Upper lobe of right lung (tissue), 1 donor: ENCODE measurements at regions not wholly inside any gene's neighbourhood (a gene's known extent, or its start where the extent isn't known, plus 50 kb on each side); places are given as distances from the start of the nearest gene placed in this dataset.
"Not testable (repeated sequence)": the region's sequence is repeated elsewhere in the genome, so short reads cannot be mapped to it uniquely, and the experiment has no call there.

Experiments used
- ATAC-seq: fragments of 200-7000 bp; cut with Tn5 transposase; one replicate; pipeline ENCODE4 v1.9.1; 2020; ENCODE audit warnings: mild to moderate bottlenecking, moderate library complexity
- DNase-seq: peaks from one replicate; pipeline ENCODE4 v3.0.0-alpha.2; 2020
- H3K27ac ChIP-seq: fragments of 200-600 bp; one replicate; pipeline ENCODE4 v1.8.0; 2022
- H3K27me3 ChIP-seq: fragments of 200-600 bp; one replicate; pipeline ENCODE4 v1.8.0; 2022; ENCODE audit warnings: mild to moderate bottlenecking
- H3K36me3 ChIP-seq: fragments of 200-600 bp; one replicate; pipeline ENCODE4 v1.8.0; 2022
- H3K4me1 ChIP-seq: fragments of 200-600 bp; one replicate; pipeline ENCODE4 v1.8.0; 2022
- H3K4me3 ChIP-seq: fragments of 200-600 bp; one replicate; pipeline ENCODE4 v1.8.0; 2022; ENCODE audit warnings: mild to moderate bottlenecking
- H3K9me3 ChIP-seq: fragments of 200-600 bp; one replicate; pipeline ENCODE4 v1.8.0; 2022
- CTCF ChIP-seq: fragments of 200-600 bp; IDR thresholded peaks from one replicate; pipeline ENCODE4 v1.8.0; 2022; ENCODE audit warnings: antibody characterized with exemption
- intact Hi-C: fragments of 100-400 bp; cut with DNase I; formaldehyde crosslinking; loops from one replicate; pipeline ENCODE4 v1.11.0; 2022
- donor health status: DM: no; HTN: yes; CAD: no; lungs with severe emphysema.

DNA sequence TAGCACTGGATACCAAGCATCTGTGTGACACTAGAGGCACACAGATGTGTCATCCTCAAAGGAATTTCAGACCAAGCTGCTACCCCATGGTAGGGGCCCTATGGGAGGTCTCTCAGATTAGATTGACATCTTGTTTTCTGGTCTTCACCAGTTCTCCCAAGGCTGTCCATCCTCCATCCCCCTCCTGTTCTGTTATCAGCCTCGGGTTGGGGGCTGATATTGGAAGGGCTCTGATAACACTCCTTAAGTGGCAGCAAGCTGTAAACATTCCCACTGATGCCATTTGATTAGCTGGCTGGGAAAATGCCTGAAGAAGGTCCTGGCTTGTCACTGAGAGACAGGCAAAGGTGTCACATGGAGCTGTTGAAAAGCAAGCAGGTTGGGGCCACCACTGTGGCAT is 185.9 kb upstream of the RBM19 start:
- no peak for DNase-seq
- H3K27me3 ChIP-seq, result no peaks in the 10 kb centered on the region
- intact Hi-C loops, result no loop called here

GRCh38 chr12:114150584-114150983 is 184.5 kb upstream of the RBM19 start:
- H3K27ac ChIP-seq, H3K9me3 ChIP-seq, H3K4me3 ChIP-seq, H3K27me3 ChIP-seq, intact Hi-C loops, H3K36me3 ChIP-seq, DNase-seq, ATAC-seq, H3K4me1 ChIP-seq: not testable (repeated sequence)

More for the DNA sequence above, 185.9 kb upstream of the RBM19 start:
- Histone ChIP-seq H3K36me3 (no peaks in the 10 kb centered on the region), H3K4me3 (no peak overlapping the region), H3K27ac (no peak overlapping the region), H3K9me3 (no peaks in the 10 kb centered on the region), H3K4me1 (no peaks in the 10 kb centered on the region)
- TF ChIP-seq CTCF, result no peak
- no peak for ATAC-seq

- H3K4me1 ChIP-seq, result no peaks in the 10 kb centered on the region
- H3K27ac ChIP-seq, result no peak overlapping the region
- H3K36me3 ChIP-seq, result no peaks in the 10 kb centered on the region
- H3K4me3 ChIP-seq, result no peak overlapping the region
- no peak for ATAC-seq
- no peak for DNase-seq
- H3K27me3 ChIP-seq, result no peaks in the 10 kb centered on the region
- intact Hi-C loops, result no loop called here
- no peaks in the 10 kb centered on the region for H3K9me3 ChIP-seq
- TF ChIP-seq CTCF, result no peak
Measured at GRCh38 chr12:114141921-114142564, 175.9 kb upstream of the RBM19 start.

GRCh38 chr12:114140576-114140975 is 174.5 kb upstream of the RBM19 start:
- Histone ChIP-seq H3K27ac (no peak overlapping the region), H3K4me1 (no peaks in the 10 kb centered on the region), H3K36me3 (no peaks in the 10 kb centered on the region), H3K9me3 (no peaks in the 10 kb centered on the region), H3K4me3 (no peak overlapping the region), H3K27me3 (no peaks in the 10 kb centered on the region)
- ATAC-seq, result no peak
- TF ChIP-seq CTCF, result no peak
- intact Hi-C loops, result no loop called here
- no peak for DNase-seq

DNA sequence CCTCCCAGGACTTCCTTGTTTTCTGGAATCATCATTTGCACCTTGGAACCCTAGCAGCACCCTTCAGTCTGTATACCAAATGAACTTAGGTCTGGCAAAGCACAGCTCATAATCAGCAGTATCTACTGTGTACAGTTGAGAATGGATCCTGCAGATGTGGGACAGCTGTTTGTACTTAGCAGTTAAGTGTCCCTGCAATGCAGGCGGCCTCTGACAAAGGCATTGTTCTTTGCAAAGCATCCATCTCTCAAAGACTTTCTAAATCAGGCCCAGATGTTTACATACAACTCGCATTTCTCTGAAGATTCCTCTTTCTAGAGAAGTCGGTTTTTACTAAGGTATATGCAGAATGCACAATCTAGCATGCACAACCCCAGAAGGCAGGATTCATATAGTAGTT is 170.5 kb upstream of the RBM19 start:
- DNase-seq (no peak), ATAC-seq (no peak)
- no peaks in the 10 kb centered on the region for H3K27me3 ChIP-seq
- no peaks in the 10 kb centered on the region for H3K4me1 ChIP-seq
- no peak overlapping the region for H3K4me3 ChIP-seq
- H3K27ac ChIP-seq, result no peak overlapping the region
- TF ChIP-seq CTCF, result no peak
- H3K36me3 ChIP-seq, result no peaks in the 10 kb centered on the region
- intact Hi-C loops, result no loop called here
- no peaks in the 10 kb centered on the region for H3K9me3 ChIP-seq

DNA sequence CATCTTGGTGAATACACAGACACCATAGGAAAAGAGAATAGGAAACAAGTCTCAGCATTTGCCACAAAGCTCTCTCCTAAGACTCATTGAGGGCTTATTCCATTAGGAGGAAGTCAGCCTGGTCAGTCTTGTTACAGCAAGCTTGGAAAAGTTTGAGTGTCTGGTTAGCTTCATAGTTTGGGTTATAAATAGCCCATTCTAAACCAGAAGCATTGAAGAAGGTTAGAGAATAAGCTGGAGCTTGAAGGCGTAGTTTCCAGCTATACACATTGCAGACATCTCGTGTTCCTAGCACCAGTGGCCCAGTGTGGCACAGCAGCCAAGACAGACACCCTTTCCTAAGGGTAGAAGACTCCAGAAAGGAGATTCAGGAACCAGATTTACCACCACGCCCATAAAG is 168.8 kb upstream of the RBM19 start:
- no peaks in the 10 kb centered on the region for H3K4me1 ChIP-seq
- no peak overlapping the region for H3K27ac ChIP-seq
- no peaks in the 10 kb centered on the region for H3K36me3 ChIP-seq
- H3K4me3 ChIP-seq, result no peak overlapping the region
- H3K27me3 ChIP-seq, result no peaks in the 10 kb centered on the region
- no peaks in the 10 kb centered on the region for H3K9me3 ChIP-seq
- DNase-seq (no peak), ATAC-seq (no peak)
- TF ChIP-seq CTCF, result no peak
- intact Hi-C loops, result no loop called here
